BJ (cell line): ENCODE measurements at regions not wholly inside any gene's neighbourhood (a gene's known extent, or its start where the extent isn't known, plus 50 kb on each side); places are given as distances from the start of the nearest gene placed in this dataset.

Experiments used
- CTCF ChIA-PET: fragments of 350-600 bp; formaldehyde crosslinking; extraction: SDS; loops from one replicate; lab custom pipeline; 2021; ENCODE audit warnings: antibody characterized with exemption, inconsistent platforms; lab: Yijun Ruan, JAX
- POLR2A ChIA-PET: fragments of 300-600 bp; sonication (Branson Sonifier 250); formaldehyde crosslinking; extraction: SDS; loops from one replicate; lab custom pipeline; 2021; ENCODE audit warnings: antibody characterized with exemption; lab: Charles Lee
- DNase-seq: peaks from one replicate; pipeline ENCODE4 v3.0.0-alpha.2; 2011; ENCODE audit warnings: low read depth
- H3K27me3 ChIP-seq: 2 replicates; pipeline ENCODE4 v1.6.0; 2011; ENCODE audit warnings: low read length; ENCODE audit not compliant: control insufficient read depth, insufficient read depth
- H3K36me3 ChIP-seq: 2 replicates; pipeline ENCODE4 v1.5.1; 2011; ENCODE audit warnings: low read length; ENCODE audit not compliant: control insufficient read depth, insufficient read depth
- H3K4me3 ChIP-seq: 2 replicates; pipeline ENCODE4 v1.5.1; 2011; ENCODE audit warnings: low read depth, mild to moderate bottlenecking, control low read depth, low read length
- CTCF ChIP-seq: IDR thresholded peaks from 2 replicates; pipeline ENCODE4 v1.5.1; 2011; ENCODE audit warnings: low read depth, mild to moderate bottlenecking, control low read depth, inconsistent platforms, low read length, moderate library complexity; ENCODE audit not compliant: insufficient read depth

- H3K36me3 ChIP-seq: no peaks in the 10 kb centered on the region
- ChIA-PET CTCF (interaction anchor here (1.5 kb wide), 1 partner anchor 12 kb away, joined by 3 read pairs; no protein-coding TSS in a partner anchor), POLR2A (no interaction called here)
- TF ChIP-seq CTCF: no peak
- no peak for DNase-seq
- no peaks in the 10 kb centered on the region for H3K27me3 ChIP-seq
- H3K4me3 ChIP-seq: no peak overlapping the region
Measured at GRCh38 chr5:63564789-63565188, 397.5 kb downstream of the HTR1A start.

- H3K36me3 ChIP-seq: no peaks in the 10 kb centered on the region
- TF ChIP-seq CTCF: no peak
- no peak overlapping the region for H3K4me3 ChIP-seq
- no peaks in the 10 kb centered on the region for H3K27me3 ChIP-seq
- CTCF ChIA-PET: no interaction called here
- no peak for DNase-seq
- POLR2A ChIA-PET: no interaction called here
Measured at GRCh38 chr5:63563008-63563917, 399.0 kb downstream of the HTR1A start.

- CTCF ChIA-PET: no interaction called here
- Histone ChIP-seq H3K27me3 (no peaks in the 10 kb centered on the region), H3K4me3 (no peak overlapping the region), H3K36me3 (no peaks in the 10 kb centered on the region)
- no peak for TF ChIP-seq CTCF
- DNase-seq: no peak
- POLR2A ChIA-PET: no interaction called here
Measured at GRCh38 chr5:63555874-63556273, 406.4 kb downstream of the HTR1A start.

- no peaks in the 10 kb centered on the region for H3K36me3 ChIP-seq
- no peak overlapping the region for H3K4me3 ChIP-seq
- TF ChIP-seq CTCF: no peak
- POLR2A ChIA-PET: no interaction called here
- CTCF ChIA-PET: no interaction called here
- H3K27me3 ChIP-seq: no peaks in the 10 kb centered on the region
- no peak for DNase-seq
Measured at GRCh38 chr5:63554191-63554590, 408.1 kb downstream of the HTR1A start.

- POLR2A ChIA-PET: no interaction called here
- no peak for TF ChIP-seq CTCF
- CTCF ChIA-PET: no interaction called here
- Histone ChIP-seq H3K36me3 (no peaks in the 10 kb centered on the region), H3K27me3 (no peaks in the 10 kb centered on the region), H3K4me3 (no peak overlapping the region)
- DNase-seq: no peak
Measured at GRCh38 chr5:63553073-63553472, 409.2 kb downstream of the HTR1A start.
